HFFc6 (cell line): ENCODE measurements at regions not wholly inside any gene's neighbourhood (a gene's known extent, or its start where the extent isn't known, plus 50 kb on each side); places are given as distances from the start of the nearest gene placed in this dataset.

Experiments
- DNase-seq: peaks from one replicate; pipeline ENCODE4 v3.0.0-alpha.2; 2018
- H3K27ac Mint-ChIP-seq: 2 replicates; pipeline ENCODE4 v1.8.0; 2020; ENCODE audit warnings: mild to moderate bottlenecking, mixed read lengths
- H3K27me3 Mint-ChIP-seq: 2 replicates; pipeline ENCODE4 v1.8.0; 2021; ENCODE audit warnings: mild to moderate bottlenecking, moderate library complexity, mixed read lengths; ENCODE audit not compliant: insufficient read depth
- H3K36me3 Mint-ChIP-seq: 2 replicates; pipeline ENCODE4 v1.8.0; 2021; ENCODE audit warnings: low read depth, mixed read lengths
- H3K4me1 Mint-ChIP-seq: 2 replicates; pipeline ENCODE4 v1.8.0; 2020; ENCODE audit warnings: low read depth, mixed read lengths
- H3K4me3 Mint-ChIP-seq: 2 replicates; pipeline ENCODE4 v1.8.0; 2020; ENCODE audit warnings: mild to moderate bottlenecking, moderate library complexity, mixed read lengths
- H3K9me3 Mint-ChIP-seq: 2 replicates; pipeline ENCODE4 v1.8.0; 2020; ENCODE audit warnings: mild to moderate bottlenecking, mixed read lengths
- TF ChIP-seq, protein P1 (sequence below): fragments of 200-600 bp; sonication (generic); IDR thresholded peaks from 2 replicates; pipeline ENCODE4 v1.5.0; 2021; ENCODE audit warnings: antibody characterized with exemption, mild to moderate bottlenecking

DNA sequence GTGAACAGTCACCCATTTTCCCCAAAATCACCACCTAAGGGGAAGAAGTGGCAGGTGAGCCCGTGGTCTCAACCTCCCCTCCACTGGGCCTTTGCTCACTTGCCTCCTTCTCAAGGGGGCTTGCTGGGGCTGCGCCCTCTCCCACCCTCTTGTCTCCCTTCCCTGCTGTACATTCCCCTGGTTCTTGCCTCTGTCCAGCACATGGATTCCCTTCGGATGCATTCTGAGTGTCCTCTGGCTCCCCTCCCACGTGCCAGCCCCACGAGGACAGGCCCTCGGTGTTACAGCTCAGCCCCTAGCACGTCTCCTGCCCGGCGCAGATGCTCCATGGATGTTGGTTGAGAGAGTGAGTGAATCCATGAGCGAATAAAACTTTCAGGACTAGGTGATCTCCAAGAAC lies 367.8 kb upstream of the SULF2 start:
- DNase-seq = no peak
- TF ChIP-seq, protein P1, sequence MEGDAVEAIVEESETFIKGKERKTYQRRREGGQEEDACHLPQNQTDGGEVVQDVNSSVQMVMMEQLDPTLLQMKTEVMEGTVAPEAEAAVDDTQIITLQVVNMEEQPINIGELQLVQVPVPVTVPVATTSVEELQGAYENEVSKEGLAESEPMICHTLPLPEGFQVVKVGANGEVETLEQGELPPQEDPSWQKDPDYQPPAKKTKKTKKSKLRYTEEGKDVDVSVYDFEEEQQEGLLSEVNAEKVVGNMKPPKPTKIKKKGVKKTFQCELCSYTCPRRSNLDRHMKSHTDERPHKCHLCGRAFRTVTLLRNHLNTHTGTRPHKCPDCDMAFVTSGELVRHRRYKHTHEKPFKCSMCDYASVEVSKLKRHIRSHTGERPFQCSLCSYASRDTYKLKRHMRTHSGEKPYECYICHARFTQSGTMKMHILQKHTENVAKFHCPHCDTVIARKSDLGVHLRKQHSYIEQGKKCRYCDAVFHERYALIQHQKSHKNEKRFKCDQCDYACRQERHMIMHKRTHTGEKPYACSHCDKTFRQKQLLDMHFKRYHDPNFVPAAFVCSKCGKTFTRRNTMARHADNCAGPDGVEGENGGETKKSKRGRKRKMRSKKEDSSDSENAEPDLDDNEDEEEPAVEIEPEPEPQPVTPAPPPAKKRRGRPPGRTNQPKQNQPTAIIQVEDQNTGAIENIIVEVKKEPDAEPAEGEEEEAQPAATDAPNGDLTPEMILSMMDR = no peak
- peaks cover 66% of the 10 kb centered on the region for H3K9me3 Mint-ChIP-seq
- H3K36me3 Mint-ChIP-seq = peaks cover 10% of the 10 kb centered on the region
- H3K4me3 Mint-ChIP-seq = no peak overlapping the region
- no peak overlapping the region for H3K27ac Mint-ChIP-seq
- H3K4me1 Mint-ChIP-seq = no peaks in the 10 kb centered on the region
- peaks cover 10% of the 10 kb centered on the region for H3K27me3 Mint-ChIP-seq

DNA sequence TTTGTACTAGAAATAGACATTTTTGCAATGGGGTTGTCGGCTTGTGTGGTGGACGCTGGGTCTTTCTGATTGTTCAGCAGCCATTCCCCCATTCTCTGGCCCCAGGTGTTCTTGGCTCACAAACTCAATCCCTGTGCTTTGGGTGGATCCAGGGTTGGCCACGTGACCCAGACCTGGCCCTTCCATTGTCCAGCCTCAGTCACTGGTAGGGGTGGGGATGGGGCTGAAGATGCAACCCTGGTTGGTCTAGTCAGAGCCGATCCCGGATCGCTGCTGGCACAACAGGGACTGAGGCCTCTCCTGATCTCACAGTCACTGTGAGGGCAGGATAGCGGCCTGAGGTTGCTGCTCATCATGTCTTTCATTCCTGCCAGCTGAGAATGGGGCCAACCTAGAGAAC lies 365.3 kb upstream of the SULF2 start:
- no peak for DNase-seq
- no peaks in the 10 kb centered on the region for H3K4me1 Mint-ChIP-seq
- H3K4me3 Mint-ChIP-seq = no peak overlapping the region
- no peak overlapping the region for H3K27ac Mint-ChIP-seq
- H3K36me3 Mint-ChIP-seq = peaks cover 6% of the 10 kb centered on the region; the same call in 1 of the 2 replicates
- peaks cover 12% of the 10 kb centered on the region for H3K27me3 Mint-ChIP-seq
- TF ChIP-seq, protein P1 = no peak
- H3K9me3 Mint-ChIP-seq = peaks cover 63% of the 10 kb centered on the region

GRCh38 chr20:48149902-48150301 lies 364.6 kb upstream of the SULF2 start:
- H3K27me3 Mint-ChIP-seq = peaks cover 12% of the 10 kb centered on the region
- no peak overlapping the region for H3K27ac Mint-ChIP-seq
- H3K36me3 Mint-ChIP-seq = peaks cover 5% of the 10 kb centered on the region; the same call in 1 of the 2 replicates
- TF ChIP-seq, protein P1 = no peak
- DNase-seq = no peak
- H3K9me3 Mint-ChIP-seq = peaks cover 60% of the 10 kb centered on the region
- H3K4me1 Mint-ChIP-seq = no peaks in the 10 kb centered on the region
- H3K4me3 Mint-ChIP-seq = no peak overlapping the region

- peaks cover 12% of the 10 kb centered on the region for H3K27me3 Mint-ChIP-seq
- peaks cover 57% of the 10 kb centered on the region for H3K9me3 Mint-ChIP-seq
- H3K36me3 Mint-ChIP-seq = no peaks in the 10 kb centered on the region; the same call in 1 of the 2 replicates
- TF ChIP-seq, protein P1 = no peak
- no peak overlapping the region for H3K4me3 Mint-ChIP-seq
- no peak overlapping the region for H3K27ac Mint-ChIP-seq
- no peak for DNase-seq
- no peaks in the 10 kb centered on the region for H3K4me1 Mint-ChIP-seq
Measured at GRCh38 chr20:48148916-48149672, 363.8 kb upstream of the SULF2 start.

DNA sequence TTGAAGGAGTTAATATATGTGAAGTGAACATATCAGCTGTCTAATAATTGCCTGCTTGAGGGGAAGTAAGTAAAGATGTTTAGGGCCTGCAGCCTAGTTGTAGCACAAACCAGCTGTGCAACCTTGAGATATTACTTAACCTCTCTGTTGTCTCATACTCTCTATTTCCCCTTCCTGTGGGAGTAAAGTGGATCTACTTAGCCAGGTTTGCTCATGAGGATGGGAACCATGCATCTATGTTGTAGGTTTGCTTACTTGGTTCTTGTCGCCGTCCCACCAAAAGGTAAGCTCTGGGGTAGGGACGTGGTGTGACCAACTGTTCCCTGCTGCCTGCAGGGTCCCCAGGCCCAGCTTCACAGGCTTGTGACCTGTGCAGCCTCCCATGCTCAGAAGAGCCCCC lies 362.7 kb upstream of the SULF2 start:
- Mint-ChIP-seq H3K27ac (no peak overlapping the region), H3K9me3 (peaks cover 52% of the 10 kb centered on the region), H3K4me1 (no peaks in the 10 kb centered on the region)

More for the DNA sequence above, 362.7 kb upstream of the SULF2 start:
- Mint-ChIP-seq H3K27me3 (peaks cover 7% of the 10 kb centered on the region), H3K36me3 (no peaks in the 10 kb centered on the region; the same call in 1 of the 2 replicates), H3K4me3 (no peak overlapping the region)
- TF ChIP-seq, protein P1 = no peak
- DNase-seq = no peak
